NCI-H748 (cell line): ENCODE measurements at regions not wholly inside any gene's neighbourhood (a gene's known extent, or its start where the extent isn't known, plus 50 kb on each side); places are given as distances from the start of the nearest gene placed in this dataset.
A peak's percentile ranks its signal among the peaks of the same experiment; 100 is the strongest.

Experiments
- DNase-seq: peaks from one replicate; lab custom pipeline; 2025; ENCODE audit not compliant: unreplicated experiment; lab: John Stamatoyannopoulos, UW

DNA sequence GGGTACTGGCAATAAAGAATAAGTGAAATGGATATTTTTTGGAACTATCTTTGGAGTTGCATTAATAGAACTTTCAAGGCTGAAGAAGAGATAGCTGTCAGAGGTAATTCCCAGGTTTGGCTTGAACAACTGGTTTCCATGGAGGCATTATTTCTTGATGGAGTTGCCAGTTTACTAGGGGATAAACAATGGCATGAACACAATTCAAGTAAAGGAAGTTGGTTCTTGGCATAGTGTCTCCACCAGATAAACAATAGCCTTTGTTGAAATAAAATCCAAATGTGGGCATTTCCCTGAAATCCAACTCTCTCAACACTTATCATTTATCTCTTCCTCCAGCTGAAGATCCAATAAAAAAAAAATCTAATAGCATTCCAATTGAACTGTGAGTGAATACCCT lies 454.9 kb downstream of the C6orf118 start:
- no peak for DNase-seq

DNA sequence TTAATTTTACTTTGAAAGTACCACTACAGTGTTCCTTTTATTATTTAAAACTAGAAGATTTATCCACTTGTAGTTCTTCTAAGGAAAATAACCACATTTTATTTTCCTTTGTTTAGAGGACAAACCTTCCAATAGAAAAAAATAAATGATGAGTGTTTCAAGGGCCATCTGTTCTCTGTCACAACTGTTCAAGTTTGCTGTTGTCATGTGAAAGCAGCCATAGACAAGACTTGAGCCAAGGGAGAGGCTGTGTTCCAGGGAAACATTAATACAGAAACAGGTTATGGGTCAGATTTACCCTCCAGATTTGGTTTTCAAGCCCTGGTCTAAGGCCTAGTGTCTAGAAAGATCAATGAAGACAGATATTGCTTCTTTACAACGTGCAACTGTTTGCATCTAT lies 463.6 kb downstream of the C6orf118 start:
- DNase-seq, result no peak

DNA sequence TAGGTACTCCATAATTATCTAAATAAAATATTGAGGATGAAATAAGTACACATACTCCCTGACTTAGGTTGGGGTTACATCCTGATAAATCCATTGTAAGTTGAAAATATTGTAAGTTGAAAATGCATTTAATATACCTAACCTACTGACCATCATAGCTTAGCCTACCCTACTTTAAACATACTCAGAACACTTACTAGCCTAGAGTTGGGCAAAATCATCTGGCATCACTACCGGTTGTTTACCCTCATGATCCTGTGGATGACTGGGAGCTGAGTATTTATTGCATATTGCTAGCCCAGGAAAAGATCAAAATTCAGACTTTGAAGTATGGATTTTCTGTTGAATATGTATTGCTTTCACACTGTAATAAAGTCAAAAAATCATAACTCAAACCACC lies 467.3 kb downstream of the C6orf118 start:
- DNase-seq, result no peak

DNA sequence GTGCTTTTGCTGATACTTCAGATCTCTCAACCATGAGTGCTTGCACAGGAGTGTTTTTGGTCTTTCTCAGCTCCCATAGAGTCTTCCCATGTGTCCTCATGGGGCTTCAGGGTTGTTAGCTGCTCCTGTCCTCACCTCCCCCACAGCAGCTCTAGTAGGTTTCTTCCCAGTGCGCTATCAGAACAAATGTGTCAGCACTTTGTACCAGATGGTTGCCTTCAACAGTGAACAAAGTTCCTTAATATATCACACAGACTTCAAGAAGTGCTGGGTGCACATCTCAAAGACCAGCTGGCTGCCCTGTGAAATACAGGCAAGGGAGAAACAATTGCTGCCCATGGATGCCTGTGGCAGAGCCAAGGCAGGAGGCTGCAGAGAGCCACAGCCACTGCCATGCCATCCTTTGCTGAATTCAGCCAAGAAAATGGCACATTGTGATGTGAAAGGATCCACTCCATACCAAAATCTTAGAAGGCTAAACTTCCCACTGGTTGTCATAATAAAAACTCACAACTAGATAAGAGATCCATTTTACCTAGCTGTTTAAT lies 471.3 kb downstream of the C6orf118 start:
- DNase-seq, result no peak

DNA sequence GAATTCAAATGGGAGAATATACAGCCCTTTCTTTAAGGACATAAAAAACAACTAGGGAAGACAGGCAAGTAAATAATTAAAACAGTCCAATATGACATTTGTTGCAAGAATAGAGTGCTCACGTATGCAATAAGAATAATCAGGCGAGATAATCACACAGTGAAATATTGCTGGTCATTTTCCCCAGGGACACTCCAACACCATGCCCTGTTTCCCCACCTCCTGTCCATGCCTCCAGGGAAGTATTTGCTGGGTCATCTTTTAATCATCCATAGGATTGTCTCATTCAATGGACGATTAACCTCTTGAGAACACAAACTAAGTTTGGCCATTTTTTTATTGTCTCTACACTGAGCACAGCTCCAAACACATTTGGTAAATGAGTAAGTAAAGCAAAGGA lies 472.9 kb downstream of the C6orf118 start:
- DNase-seq, result no peak

DNA sequence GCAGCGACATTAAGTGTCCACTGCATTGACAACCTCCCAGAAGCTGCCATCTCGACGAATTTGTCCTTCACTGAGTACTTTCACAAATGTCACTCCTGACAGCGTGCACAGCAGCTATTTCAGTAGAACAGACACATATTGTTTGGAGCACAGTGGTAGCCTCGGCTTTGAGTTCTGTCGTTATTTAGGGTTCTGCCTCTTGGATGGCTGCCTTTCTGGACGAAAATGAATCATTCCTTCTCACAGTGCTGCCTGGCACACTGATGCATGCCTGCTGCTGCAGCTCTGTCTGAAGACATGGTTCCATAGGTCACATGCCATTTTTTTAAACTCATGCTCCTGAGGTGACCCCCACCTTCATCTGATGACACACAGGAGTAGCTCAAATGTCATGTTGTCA lies 477.0 kb downstream of the C6orf118 start:
- no peak for DNase-seq

DNA sequence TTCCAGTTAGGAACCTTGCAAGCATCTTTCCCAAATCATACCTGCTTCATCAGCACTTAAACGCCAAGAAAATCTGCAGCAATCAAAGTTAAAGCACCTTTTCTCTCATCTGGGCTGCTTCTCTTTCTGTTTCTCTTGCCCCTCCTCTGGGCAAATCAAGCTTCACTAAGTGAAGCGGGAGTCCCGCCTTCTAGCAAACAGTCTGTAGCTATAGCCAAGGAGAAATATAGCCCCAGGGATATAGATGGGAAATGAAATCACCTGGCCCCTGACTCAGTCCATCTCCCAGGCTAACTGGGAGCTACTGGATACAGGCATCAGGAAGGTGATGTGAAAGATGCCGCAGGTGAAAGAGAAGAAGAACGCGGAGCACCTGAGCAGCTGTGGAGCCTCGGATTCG lies 481.9 kb downstream of the C6orf118 start:
- peak; percentile 92 for DNase-seq

DNA sequence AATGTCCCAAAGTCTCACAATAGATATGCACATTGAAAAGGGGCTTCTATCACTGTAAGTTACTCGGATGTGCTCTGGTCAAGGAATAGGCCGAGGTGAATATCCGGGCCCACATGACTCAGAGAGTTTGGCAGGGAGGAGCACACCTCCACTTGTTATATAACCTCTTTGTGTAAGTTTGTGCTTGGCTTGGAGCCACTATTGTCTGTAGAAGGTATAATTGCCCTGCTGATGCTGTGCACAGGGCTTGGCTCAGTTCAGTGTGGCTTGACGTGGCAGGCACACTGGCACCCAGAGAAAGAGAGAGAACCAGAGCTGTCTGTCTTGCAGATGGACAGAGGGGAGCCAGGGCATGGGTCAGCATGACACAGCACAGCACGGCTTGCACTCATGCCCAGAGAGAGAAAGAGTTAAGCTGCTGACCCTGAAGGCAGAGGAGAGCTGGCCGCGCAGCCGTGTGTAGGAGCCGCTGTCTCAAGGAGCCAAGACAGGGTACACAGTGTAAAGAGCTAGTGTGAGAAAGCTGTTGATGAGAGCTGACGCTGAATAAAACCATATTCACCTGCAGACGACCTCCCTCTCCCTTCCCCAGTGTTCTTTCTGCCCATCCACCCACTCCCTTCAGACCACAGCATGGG lies 482.5 kb downstream of the C6orf118 start:
- peak; percentile 85 for DNase-seq

DNA sequence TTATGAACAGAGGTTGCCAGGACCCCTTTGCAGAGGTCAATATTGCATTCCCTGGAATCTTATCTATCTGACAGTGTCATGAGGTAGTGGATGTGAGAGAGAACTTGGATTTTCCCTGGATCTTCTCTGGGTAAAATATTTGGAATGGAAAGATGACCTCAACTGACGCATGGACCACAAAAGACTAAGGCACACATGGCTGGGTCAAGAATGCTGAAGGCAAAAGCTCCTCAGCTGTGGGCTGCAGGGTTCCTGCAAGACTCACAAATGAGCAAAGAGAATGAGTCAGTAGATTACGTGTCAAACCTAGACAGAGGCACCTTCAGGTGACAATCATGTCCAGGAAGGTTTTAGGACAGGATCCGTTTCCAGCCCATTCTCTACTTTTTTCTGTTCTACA lies 484.0 kb downstream of the C6orf118 start:
- DNase-seq, result no peak

DNA sequence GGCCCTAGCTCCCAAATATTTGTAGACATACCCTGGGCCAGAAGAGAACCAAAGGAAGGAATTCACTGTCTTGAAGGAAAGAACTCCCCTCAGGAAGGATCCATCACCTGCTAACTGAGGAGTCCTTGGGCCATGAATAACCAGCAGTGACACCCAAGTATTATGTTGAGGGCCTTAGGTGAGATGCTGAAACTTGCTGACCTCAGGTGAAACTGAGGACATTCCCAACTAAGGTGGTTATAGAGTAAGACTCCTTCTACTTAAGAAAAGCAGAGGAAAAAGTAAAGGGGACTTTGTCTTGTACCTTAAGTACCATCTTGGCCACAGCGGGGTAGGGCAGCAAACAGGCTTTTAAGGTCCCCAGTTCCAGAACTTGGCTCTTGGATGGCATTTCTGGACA lies 491.7 kb downstream of the C6orf118 start:
- DNase-seq, result no peak

DNA sequence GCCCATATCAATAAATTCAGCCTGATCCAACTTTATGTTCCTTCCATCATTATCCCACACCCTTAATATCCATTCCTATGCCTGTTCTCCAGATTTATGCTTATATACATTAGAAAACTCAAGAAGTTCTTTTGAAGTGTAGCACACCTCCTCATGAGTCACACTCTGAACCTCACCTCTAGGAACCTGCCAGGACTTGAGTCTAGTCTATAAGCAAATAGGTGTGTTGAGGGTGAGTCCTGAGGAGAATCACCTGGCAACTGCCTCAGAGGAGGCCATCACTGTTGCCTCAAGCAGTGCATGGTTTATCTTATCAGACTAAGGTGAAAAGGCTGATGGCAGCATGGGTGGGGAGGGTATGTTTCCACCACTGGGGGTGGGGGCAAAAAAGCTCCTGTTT lies 496.7 kb downstream of the C6orf118 start:
- DNase-seq, result no peak

DNA sequence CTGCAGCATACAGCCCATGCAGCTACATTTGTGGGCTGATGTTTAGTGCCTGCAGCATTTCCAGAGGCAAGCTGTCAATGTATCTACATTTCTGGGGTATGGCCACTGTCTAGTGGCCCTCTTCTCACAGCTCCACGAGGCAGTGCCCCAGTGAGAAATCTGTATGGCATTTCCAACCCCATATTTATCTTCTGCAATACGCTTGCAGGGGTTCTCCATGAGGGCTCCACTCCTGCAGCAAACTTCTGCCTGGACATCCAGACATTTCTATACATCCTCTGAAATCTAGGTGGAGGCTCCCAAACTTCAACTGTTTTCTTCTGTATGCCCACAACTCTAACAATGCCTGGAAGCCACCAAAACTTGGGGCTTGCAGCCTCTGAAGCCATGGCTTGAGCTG lies 502.3 kb downstream of the C6orf118 start:
- no peak for DNase-seq

DNA sequence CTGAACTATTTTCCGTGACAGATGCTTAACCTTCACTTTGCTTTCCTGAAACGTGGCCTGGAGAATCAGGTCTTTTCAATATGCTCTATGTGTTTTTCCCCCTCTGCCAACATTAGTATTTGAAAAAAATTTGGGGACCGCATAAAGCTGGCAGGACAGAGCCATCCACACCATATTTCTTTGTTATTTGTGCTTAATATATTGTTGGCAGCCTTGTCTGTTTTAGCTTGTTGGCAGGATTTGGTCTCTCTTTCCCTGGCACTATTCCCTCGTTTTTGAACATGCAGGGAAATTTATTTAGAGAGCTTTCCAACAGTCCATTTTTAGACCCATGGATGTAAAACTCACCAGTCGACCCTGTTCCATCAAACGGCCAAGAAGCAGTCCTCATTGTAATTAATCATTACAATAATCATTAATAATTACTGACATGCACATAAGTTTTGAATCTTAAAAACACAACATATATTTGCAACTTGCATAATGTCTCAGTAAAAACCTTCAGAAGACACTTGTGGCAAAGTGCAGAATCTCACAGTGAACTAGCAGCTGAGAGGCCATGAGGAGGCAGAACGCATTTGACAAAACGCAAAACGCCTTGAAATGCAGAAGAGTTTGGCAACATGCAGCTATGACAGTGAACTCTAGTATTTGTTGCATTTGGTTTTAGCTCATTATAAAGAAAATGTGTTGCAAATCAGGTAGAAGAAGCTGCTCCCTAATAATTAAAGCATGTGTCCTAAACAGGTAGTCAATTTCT lies 514.2 kb downstream of the C6orf118 start:
- DNase-seq, result no peak

DNA sequence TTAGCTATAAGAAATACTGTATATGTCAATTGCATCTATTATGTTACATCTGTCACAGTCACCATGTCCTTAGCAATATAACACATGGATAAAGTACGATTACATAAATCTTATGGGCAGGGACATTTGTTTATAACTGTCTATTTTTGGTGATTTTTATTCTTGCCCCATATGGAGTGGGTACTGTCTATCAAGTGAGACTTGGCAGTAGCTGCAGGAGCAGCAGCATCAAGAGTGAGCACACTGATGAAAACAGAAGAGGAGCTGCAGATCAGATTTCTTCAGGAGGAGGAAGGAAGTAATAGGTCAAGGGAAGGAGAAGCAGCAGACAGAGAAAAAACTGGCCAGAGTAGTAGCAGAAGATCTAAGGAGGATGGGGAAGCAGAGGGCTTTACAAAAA lies 516.7 kb downstream of the C6orf118 start:
- no peak for DNase-seq

DNA sequence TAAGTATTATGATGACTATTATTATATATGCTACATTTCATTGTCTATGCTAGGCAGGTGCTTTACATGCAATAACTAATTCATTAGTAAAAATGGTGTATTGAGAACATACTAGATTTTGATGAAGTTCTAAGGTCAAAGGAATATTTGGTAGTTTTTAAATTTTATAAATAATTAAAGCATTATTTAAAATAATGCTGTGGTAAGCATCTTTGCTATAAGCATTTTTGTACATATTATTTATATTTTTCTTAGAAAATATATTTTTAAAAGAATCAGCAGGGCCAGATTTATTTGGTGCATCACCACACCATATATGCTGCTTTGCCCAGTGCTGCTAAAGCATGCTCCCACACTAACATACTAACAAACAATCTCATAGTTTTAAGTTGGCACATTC lies 517.9 kb downstream of the C6orf118 start:
- no peak for DNase-seq

DNA sequence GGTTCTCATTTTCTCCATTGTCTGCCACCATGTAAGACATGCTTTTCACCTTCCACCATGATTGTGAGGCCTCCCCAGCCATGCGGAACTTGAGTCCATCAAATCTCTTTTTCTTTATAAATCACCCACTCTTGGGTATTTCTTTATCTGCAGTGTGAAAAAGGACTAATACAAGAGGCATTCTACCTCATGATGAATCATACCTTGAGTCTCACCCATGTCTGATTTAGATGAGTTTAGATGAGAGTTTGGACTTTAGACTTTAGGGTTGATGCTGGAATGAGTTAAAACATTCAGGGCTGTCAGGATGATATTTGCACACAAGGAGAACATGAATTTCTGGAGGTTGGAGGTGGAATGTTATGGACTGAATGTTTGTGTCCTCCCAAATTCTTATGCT lies 545.6 kb downstream of the C6orf118 start:
- no peak for DNase-seq

DNA sequence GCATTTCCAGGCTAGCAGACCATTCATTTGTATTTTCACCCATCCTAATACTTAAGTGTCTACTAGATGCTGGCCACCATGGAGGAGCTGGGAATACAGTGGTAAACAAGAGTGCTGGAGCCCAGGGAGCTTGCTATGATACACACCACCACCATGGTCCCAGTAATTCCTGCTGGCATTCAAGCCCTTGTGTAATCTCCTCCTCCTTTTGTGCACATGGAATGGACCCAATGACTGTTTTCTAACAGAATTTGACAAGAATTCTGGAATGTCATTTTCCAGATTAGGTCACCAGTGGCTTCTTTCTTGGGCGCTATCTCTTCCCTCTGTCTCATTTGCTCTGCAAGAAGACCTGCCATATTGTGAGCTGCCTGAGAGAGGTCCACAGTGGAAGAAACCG lies 552.0 kb downstream of the C6orf118 start:
- no peak for DNase-seq

DNA sequence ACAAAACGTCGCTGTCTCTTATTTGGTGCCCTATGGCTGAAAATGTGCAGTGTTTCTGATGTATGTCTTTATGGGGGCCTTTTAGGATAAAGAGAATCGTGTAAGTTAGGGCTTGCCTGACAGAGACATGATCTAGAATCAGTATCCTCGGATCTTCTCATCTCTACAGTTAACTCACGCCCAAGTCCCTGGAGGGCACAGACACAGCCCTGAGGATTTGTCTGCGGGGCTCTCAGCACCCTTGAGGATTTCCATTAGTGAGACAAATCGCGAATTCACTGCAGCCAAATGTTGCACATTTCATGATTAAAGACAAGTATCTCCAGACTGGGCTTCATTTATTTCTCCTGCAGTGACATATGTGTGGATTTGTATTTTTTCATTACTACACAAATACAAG lies 552.7 kb downstream of the C6orf118 start:
- DNase-seq, result no peak

DNA sequence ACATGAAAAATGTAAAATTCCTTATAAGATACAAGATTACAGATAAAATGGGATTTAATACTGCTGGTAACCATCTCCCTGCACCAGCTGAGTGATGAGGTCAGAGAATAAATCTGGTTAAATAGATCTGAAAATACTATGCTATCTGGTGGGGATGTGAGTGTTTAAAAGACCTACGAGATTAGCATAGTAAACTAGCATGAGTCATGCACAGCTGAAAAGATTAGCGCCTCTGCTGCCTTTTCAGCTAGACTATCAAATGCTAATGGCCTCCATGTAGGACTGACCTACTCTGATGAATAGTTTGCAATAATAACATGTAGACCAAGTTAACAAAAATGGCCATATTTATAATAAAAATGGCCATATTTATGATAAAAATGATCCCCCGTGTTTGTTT lies 553.3 kb downstream of the C6orf118 start:
- peak; percentile 11 for DNase-seq

DNA sequence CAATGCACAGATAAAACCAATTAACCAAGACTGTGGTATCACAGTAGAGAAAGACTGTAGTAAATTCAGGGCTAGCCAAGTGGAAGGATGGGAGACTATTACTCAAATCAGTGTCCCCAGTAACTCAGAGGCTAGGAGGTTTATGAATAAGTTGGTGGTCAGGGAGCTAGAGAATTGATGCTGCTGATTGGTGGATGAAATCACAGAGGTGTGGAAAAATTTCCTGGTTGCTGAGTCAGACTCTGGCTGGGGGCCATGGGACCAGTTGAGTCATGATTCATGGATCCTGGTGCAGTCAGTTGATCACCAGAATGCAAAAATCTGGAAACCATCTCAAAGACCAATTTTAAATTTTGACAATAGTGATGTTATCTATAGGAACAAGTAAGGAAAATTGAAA lies 555.9 kb downstream of the C6orf118 start:
- no peak for DNase-seq

DNA sequence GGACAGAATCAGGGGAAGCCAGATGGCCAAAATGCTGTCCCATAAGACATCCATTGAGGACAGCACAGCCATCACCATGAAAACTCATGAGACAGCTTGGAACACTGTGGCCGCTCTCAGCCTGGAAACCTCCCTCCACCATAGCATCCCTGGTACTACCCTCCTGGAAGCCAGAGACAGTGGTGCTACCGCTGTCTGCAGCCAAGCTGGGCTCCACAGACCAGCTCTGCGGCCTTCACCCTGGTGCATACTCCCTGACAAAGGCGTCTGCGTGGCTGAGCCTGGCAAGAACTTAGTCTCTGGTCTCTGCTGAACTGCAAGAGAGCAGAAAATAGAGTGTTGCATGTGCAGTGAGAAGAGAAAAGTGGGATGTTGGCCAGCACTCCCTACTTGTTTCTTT lies 558.0 kb downstream of the C6orf118 start:
- no peak for DNase-seq

DNA sequence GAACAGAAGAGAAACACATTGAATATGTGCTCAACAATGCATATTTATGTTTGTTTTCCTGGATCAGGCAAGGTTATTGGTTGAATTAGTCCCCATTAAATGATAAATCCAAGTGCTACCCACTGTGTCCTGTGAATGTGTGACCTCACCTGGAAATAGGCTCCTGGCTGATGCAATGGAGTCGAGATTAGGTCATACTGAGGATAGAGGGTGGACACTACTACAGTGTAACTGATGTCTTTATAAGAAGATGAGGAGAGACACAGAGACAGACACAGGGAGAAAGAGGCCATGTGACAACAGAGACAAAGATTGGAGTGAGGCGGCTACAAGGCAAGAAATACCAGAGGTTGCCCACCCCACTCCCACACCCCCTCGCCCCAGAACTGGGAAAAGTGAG lies 559.3 kb downstream of the C6orf118 start:
- peak; percentile 9 for DNase-seq
